Testis (tissue), 2 donors: ENCODE measurements at regions not wholly inside any gene's neighbourhood (a gene's known extent, or its start where the extent isn't known, plus 50 kb on each side); places are given as distances from the start of the nearest gene placed in this dataset.

Source experiments
- CTCF ChIP-seq, 3 experiments: fragments of 450-650 bp in 2 of 3; fragments of 200-600 bp in 1 of 3; sonication (generic) in 1 of 3; IDR thresholded peaks; one replicate each; pipeline ENCODE4 v1.5.1; 2016 to 2019; ENCODE audit warnings: antibody characterized with exemption in 3 of 3, mild to moderate bottlenecking in 2 of 3, moderate library complexity in 1 of 3
- POLR2A ChIP-seq: fragments of 450-650 bp; IDR thresholded peaks from one replicate; pipeline ENCODE4 v1.6.1; 2017; ENCODE audit warnings: antibody characterized with exemption, mild to moderate bottlenecking, moderate library complexity

DNA sequence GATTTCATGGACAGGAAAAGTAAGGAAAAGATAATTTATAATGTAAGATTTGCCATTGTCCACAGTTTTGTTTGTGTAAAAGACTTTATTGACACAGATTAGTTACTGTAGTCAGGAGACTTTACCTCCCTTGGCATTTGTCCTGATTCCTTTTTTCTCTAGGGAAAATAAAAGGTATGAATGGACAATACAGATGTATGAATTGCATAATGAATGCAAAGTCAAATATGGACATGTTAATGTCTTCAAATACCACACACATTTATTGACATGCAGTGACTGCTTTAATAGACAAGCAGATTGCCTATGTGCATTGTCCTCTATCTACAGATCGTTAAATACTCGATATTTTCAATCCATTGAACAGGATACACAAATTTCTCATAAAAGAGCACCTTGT lies 999.7 kb upstream of the SEL1L start:
- TF ChIP-seq CTCF (IDR thresholded peaks at IDR 0.05) (no peak), POLR2A (no peak)
